ENCODE measurements at regions not wholly inside any gene's neighbourhood (a gene's known extent, or its start where the extent isn't known, plus 50 kb on each side); places are given as distances from the start of the nearest gene placed in this dataset.

GRCh38 chr10:124264271-124264670 is 154.5 kb downstream of the OAT start:
- no peak for DNase-seq

GRCh38 chr10:124263726-124264125 is 155.0 kb downstream of the OAT start:
- no peak for DNase-seq

GRCh38 chr10:124262971-124263370 is 155.8 kb downstream of the OAT start:
- DNase-seq: no peak

GRCh38 chr10:124262234-124262865 is 156.4 kb downstream of the OAT start:
- no peak for DNase-seq

- DNase-seq: no peak
Observed at GRCh38 chr10:124259139-124259825, 159.4 kb downstream of the OAT start.

- DNase-seq: no peak
Observed at GRCh38 chr10:124257781-124258180, 160.9 kb downstream of the OAT start.

GRCh38 chr10:124256151-124256550 is 162.6 kb downstream of the OAT start:
- DNase-seq: no peak

GRCh38 chr10:124255556-124255955 is 162.2 kb upstream of the CHST15 start:
- no peak for DNase-seq

GRCh38 chr10:124254490-124254889 is 161.1 kb upstream of the CHST15 start:
- no peak for DNase-seq

GRCh38 chr10:124253006-124253405 is 159.6 kb upstream of the CHST15 start:
- DNase-seq: no peak

GRCh38 chr10:124252097-124252715 is 158.8 kb upstream of the CHST15 start:
- DNase-seq: no peak

- DNase-seq: no peak
Observed at GRCh38 chr10:124251317-124252065, 158.1 kb upstream of the CHST15 start.

GRCh38 chr10:124250506-124250905 is 157.1 kb upstream of the CHST15 start:
- no peak for DNase-seq

GRCh38 chr10:124249812-124250432 is 156.5 kb upstream of the CHST15 start:
- no peak for DNase-seq

GRCh38 chr10:124249196-124249595 is 155.8 kb upstream of the CHST15 start:
- DNase-seq: no peak

- no peak for DNase-seq
Observed at GRCh38 chr10:124248056-124249045, 155.0 kb upstream of the CHST15 start.

GRCh38 chr10:124245806-124246440 is 152.5 kb upstream of the CHST15 start:
- no peak for DNase-seq

- no peak for DNase-seq
Observed at GRCh38 chr10:124245191-124245590, 151.8 kb upstream of the CHST15 start.

- DNase-seq: no peak
Observed at GRCh38 chr10:124244256-124244877, 151.0 kb upstream of the CHST15 start.

GRCh38 chr10:124243702-124244121 is 150.3 kb upstream of the CHST15 start:
- DNase-seq: no peak

Data from skin of body (tissue), 1 donor.